A549 (cell line): ENCODE measurements at regions not wholly inside any gene's neighbourhood (a gene's known extent, or its start where the extent isn't known, plus 50 kb on each side); places are given as distances from the start of the nearest gene placed in this dataset.

Source experiments
- ATAC-seq, 2 experiments: fragments of 200-7000 bp in 1 of 2; fragments of >200 bp in 1 of 2; cut with Nextera tagmentation in 1 of 2; cut with Tn5 transposase in 1 of 2; 3 replicates each; pipeline versions ENCODE4 v1.8.0 to v1.9.1; 2018 to 2020; ENCODE audit warnings: mild to moderate bottlenecking in 1 of 2, moderate library complexity in 1 of 2
- CTCF ChIA-PET: fragments of 300-600 bp; sonication (Branson Sonifier 250); formaldehyde crosslinking; extraction: SDS; loops from one replicate; lab custom pipeline; 2021; ENCODE audit warnings: antibody characterized with exemption, inconsistent platforms; lab: Yijun Ruan, JAX
- POLR2A ChIA-PET: fragments of 350-600 bp; formaldehyde crosslinking; extraction: SDS; loops from one replicate; lab custom pipeline; 2021; ENCODE audit warnings: antibody characterized with exemption, inconsistent platforms; lab: Yijun Ruan, JAX
- DNase-seq, 2 experiments: peaks; one replicate each; pipeline versions ENCODE4 v3.0.0 to v3.0.0-alpha.2; 2011 to 2016; ENCODE audit warnings: low read depth in 1 of 2, low spot score in 1 of 2
- FAIRE-seq: peaks from 2 replicates; lab custom pipeline; 2011; peaks lifted over from hg19 to GRCh38; lab: Jason Lieb, UNC
- H3K27ac ChIP-seq, 2 experiments: fragments of >200 bp; sonication (Bioruptor Twin); formaldehyde crosslinking; 3 replicates each; pipeline ENCODE4 v1.5.1; 2016 to 2017
- H3K4me1 ChIP-seq: fragments of >200 bp; sonication (Bioruptor Twin); formaldehyde crosslinking; 3 replicates; pipeline ENCODE4 v1.6.1; 2016
- H3K4me2 ChIP-seq: fragments of >200 bp; sonication (Bioruptor Twin); formaldehyde crosslinking; 3 replicates; pipeline ENCODE4 v1.6.1; 2016
- H3K4me3 ChIP-seq: fragments of >200 bp; sonication (Bioruptor Twin); formaldehyde crosslinking; 3 replicates; pipeline ENCODE4 v1.5.1; 2016
- H3K9me3 ChIP-seq: fragments of >200 bp; sonication (Bioruptor Twin); formaldehyde crosslinking; 3 replicates; pipeline ENCODE4 v1.6.1; 2016
- ATOH8 ChIP-seq: fragments of 250-450 bp; sonication (Bioruptor Pico); IDR thresholded peaks from 2 replicates; pipeline ENCODE4 v1.5.0; 2020; ENCODE audit warnings: low read depth, mild to moderate bottlenecking, moderate library complexity
- BHLHE40 ChIP-seq: IDR thresholded peaks from 2 replicates; pipeline ENCODE4 v1.6.1; 2012; ENCODE audit warnings: low read depth, low read length, inconsistent platforms
- CEBPB ChIP-seq, 2 experiments: fragments of >200 bp in 1 of 2; sonication (Bioruptor Twin) in 1 of 2; formaldehyde crosslinking in 1 of 2; IDR thresholded peaks; 2 replicates each; pipeline ENCODE4 v1.6.1; 2012 to 2016
- EHMT2 ChIP-seq: fragments of 200-600 bp; sonication (generic); IDR thresholded peaks from 2 replicates; pipeline ENCODE4 v1.6.1; 2016; ENCODE audit warnings: antibody characterized with exemption, low read depth, mild to moderate bottlenecking, moderate library complexity
- EP300 ChIP-seq, 2 experiments: fragments of >200 bp; sonication (Bioruptor Twin); formaldehyde crosslinking; IDR thresholded peaks; 2 replicates in 1 of 2; 3 replicates in 1 of 2; pipeline ENCODE4 v1.6.1; 2016 to 2017
- FOSL2 ChIP-seq, 2 experiments: fragments of 450-650 bp in 1 of 2; fragments of >200 bp in 1 of 2; sonication (Bioruptor Twin) in 1 of 2; formaldehyde crosslinking; IDR thresholded peaks; 2 replicates each; pipeline versions ENCODE4 v1.5.0 to v1.6.1; 2016 to 2020; ENCODE audit warnings: mild to moderate bottlenecking in 1 of 2, moderate library complexity in 1 of 2
- HOXA7 ChIP-seq: fragments of 250-450 bp; sonication (Bioruptor Pico); IDR thresholded peaks from 2 replicates; pipeline ENCODE4 v1.5.0; 2020; ENCODE audit warnings: mild to moderate bottlenecking, moderate library complexity
- HOXB13 ChIP-seq: fragments of 250-450 bp; sonication (Bioruptor Pico); IDR thresholded peaks from 2 replicates; pipeline ENCODE4 v1.5.0; 2020; ENCODE audit warnings: low read depth, mild to moderate bottlenecking, moderate library complexity
- JUN ChIP-seq, 2 experiments: fragments of >200 bp; sonication (Bioruptor Twin); formaldehyde crosslinking; IDR thresholded peaks; 2 replicates in 1 of 2; 3 replicates in 1 of 2; pipeline ENCODE4 v1.6.1; 2016 to 2017
- JUNB ChIP-seq: fragments of >200 bp; sonication (Bioruptor Twin); formaldehyde crosslinking; IDR thresholded peaks from 2 replicates; pipeline ENCODE4 v1.6.1; 2016
- MAFK ChIP-seq: fragments of 450-650 bp; IDR thresholded peaks from 2 replicates; pipeline ENCODE4 v1.6.1; 2014; ENCODE audit not compliant: partially characterized antibody
- MYC ChIP-seq: IDR thresholded peaks from 2 replicates; pipeline ENCODE4 v1.6.1; 2012; ENCODE audit warnings: mild to moderate bottlenecking, inconsistent platforms, low read length, improper control_type of control experiment, borderline replicate concordance
- NPAS2 ChIP-seq: fragments of 250-450 bp; sonication (Bioruptor Pico); IDR thresholded peaks from 2 replicates; pipeline ENCODE4 v1.8.0; 2022; ENCODE audit warnings: mild to moderate bottlenecking, moderate library complexity, borderline replicate concordance
- POLR2AphosphoS2 ChIP-seq: conservative IDR thresholded peaks from 2 replicates; pipeline ENCODE4 v1.6.1; 2012; ENCODE audit warnings: low read length, improper control_type of control experiment, inconsistent platforms
- RCOR1 ChIP-seq: fragments of 150-350 bp; IDR thresholded peaks from 2 replicates; pipeline ENCODE4 v1.6.1; 2014; ENCODE audit warnings: antibody characterized with exemption, low read length, low read depth
- SREBF2 ChIP-seq: fragments of 450-650 bp; IDR thresholded peaks from 2 replicates; pipeline ENCODE4 v1.6.1; 2014; ENCODE audit warnings: mild to moderate bottlenecking, moderate library complexity
- TFCP2L1 ChIP-seq: fragments of 250-450 bp; sonication (Bioruptor Pico); IDR thresholded peaks from 2 replicates; pipeline ENCODE4 v1.5.0; 2021; ENCODE audit warnings: mild to moderate bottlenecking
- USF2 ChIP-seq: fragments of 450-650 bp; IDR thresholded peaks from 2 replicates; pipeline ENCODE4 v1.6.1; 2014; ENCODE audit warnings: antibody characterized with exemption
- WGBS: methylation state at CpG from one replicate; pipeline ENCODE4 v1.1.6; 2017; ENCODE audit errors: missing lambda C conversion rate; 5-methylcytosine and 5-hydroxymethylcytosine counted together
- TF ChIP-seq, protein P1 (sequence below): fragments of >200 bp; sonication (Bioruptor Twin); formaldehyde crosslinking; IDR thresholded peaks from 3 replicates; pipeline ENCODE4 v1.6.1; 2016

DNA sequence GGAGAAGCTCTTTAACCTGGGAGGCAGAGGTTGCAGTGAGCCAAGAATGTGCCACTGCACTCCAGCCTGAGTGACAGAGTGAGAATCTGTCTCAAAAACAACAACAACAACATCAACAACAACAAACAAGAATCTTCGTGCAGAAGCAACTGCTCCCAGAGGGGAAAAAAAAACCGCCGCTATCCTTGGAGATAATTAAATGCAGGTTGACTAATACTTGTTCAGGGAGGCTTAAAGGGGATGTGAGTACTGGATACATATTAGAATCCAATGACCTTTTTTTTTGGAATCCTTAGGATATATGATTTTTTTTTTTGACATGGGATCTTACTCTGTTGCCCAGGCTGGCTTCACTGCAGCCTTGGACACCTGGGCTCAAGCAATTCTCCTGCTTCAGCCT, 89.6 kb upstream of the FAM171A1 start:
- CTCF ChIA-PET: no interaction called here
- POLR2A ChIA-PET: no interaction called here
- ATAC-seq: no peak
- 88% methylated on average over 3 of the region's 3 CpGs for WGBS
- TF ChIP-seq MYC (no peak), HOXA7 (CRISPR knock-in tag) (no peak), TFCP2L1 (no peak), JUNB (no peak), CEBPB (IDR thresholded peaks at IDR 0.05) (no peak), SREBF2 (no peak), EP300 (IDR thresholded peaks at IDR 0.05) (no peak), BHLHE40 (no peak), ATOH8 (CRISPR knock-in tag) (no peak), FOSL2 (IDR thresholded peaks at IDR 0.05) (no peak), FOSL2 (CRISPR knock-in tag; IDR thresholded peaks at IDR 0.05) (no peak)
- TF ChIP-seq, protein P1, sequence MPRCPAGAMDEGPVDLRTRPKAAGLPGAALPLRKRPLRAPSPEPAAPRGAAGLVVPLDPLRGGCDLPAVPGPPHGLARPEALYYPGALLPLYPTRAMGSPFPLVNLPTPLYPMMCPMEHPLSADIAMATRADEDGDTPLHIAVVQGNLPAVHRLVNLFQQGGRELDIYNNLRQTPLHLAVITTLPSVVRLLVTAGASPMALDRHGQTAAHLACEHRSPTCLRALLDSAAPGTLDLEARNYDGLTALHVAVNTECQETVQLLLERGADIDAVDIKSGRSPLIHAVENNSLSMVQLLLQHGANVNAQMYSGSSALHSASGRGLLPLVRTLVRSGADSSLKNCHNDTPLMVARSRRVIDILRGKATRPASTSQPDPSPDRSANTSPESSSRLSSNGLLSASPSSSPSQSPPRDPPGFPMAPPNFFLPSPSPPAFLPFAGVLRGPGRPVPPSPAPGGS: no peak
- TF ChIP-seq, all 56 proteins: peak for 0
- H3K9me3 ChIP-seq: peaks cover 5% of the 10 kb centered on the region; the same call in 1 of the 3 replicates
- H3K4me3 ChIP-seq: no peak overlapping the region
- H3K27ac ChIP-seq: peak overlapping the region in 1 of 2 experiments; percentile 52; a peak in 2 of 6 replicates
- FAIRE-seq (no peak), DNase-seq (no peak)
- H3K4me1 ChIP-seq: 0 out of 3 replicates have a peak, but pooled peaks cover 8% of the 10 kb centered on the region
- H3K4me2 ChIP-seq: no peak overlapping the region

- no peak for ATAC-seq
- Histone ChIP-seq H3K4me3 (no peak overlapping the region), H3K9me3 (peaks cover 5% of the 10 kb centered on the region; the same call in 1 of the 3 replicates), H3K4me1 (0 out of 3 replicates have a peak, but pooled peaks cover 8% of the 10 kb centered on the region), H3K4me2 (no peak overlapping the region), H3K27ac (no peak overlapping the region)
- ChIA-PET CTCF (no interaction called here), POLR2A (no interaction called here)
- WGBS: 69% methylated on average over 1 of the region's 1 CpG
- no peak for FAIRE-seq
- DNase-seq: no peak
- no peak for TF ChIP-seq HOXB13 (CRISPR knock-in tag)
Observed at GRCh38 chr10:15459218-15459617, 88.1 kb upstream of the FAM171A1 start.

DNA sequence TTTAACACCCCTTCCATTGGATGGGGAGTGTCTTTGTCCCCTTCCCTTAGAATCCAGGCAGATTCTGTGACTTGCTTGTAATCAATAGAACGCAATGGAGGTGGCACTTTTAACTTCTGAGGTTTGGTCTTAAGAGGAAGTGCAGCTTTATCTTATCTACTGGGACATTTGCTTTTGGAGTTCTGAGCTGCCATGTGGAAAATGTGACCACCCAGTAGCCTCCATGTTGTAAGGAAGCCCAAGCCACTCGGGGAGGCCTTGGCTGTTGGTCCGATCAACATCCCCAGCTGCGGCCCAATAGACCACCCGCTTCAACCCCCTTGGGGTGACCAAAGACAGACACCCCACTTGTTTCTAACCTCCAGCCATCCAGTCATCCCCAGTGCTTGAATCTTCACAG, 86.3 kb upstream of the FAM171A1 start:
- Histone ChIP-seq H3K4me3 (no peak overlapping the region), H3K27ac (no peak overlapping the region), H3K4me1 (0 out of 3 replicates have a peak, but pooled peaks cover 8% of the 10 kb centered on the region)
- DNase-seq (no peak), ATAC-seq (no peak)
- TF ChIP-seq JUN (IDR thresholded peaks at IDR 0.05) (no peak), EHMT2 (no peak)
- TF ChIP-seq, all 56 proteins: peak for 0
- ChIA-PET POLR2A (interaction anchor here (0.7 kb wide), 1 partner anchor 289 kb away, joined by 3 read pairs; the partner anchor contains the start of gene NMT2), CTCF (no interaction called here)
- 0 out of 3 replicates have a peak, but pooled peaks cover 5% of the 10 kb centered on the region for H3K9me3 ChIP-seq
- no peak for FAIRE-seq
- H3K4me2 ChIP-seq: no peak overlapping the region
- 71% methylated on average over 5 of the region's 5 CpGs for WGBS

DNA sequence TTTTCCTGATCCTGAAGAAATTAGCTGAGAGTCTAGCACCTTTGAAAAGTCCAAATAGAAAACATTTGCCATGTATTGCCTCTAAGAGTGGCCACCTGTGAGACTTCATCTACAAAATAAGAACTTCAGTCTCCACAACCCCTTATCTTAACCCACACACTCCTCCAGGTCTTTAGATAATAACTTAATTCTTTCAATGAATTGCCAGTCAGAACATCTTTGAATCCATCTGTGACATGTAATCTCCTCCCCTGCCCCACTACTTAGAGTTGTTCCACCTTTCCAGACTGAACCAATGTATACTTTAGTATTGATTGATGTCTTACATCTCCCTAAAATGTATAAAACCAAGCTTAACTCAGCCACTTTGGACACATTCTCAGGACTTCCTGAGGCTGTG, 84.4 kb upstream of the FAM171A1 start:
- FAIRE-seq (no peak), DNase-seq (no peak), ATAC-seq (no peak)
- ChIA-PET CTCF (no interaction called here), POLR2A (no interaction called here)
- Histone ChIP-seq H3K27ac (no peak overlapping the region), H3K4me3 (no peak overlapping the region), H3K9me3 (0 out of 3 replicates have a peak, but pooled peaks cover 5% of the 10 kb centered on the region), H3K4me1 (no peaks in the 10 kb centered on the region), H3K4me2 (no peak overlapping the region)
- TF ChIP-seq USF2: no peak
- no peak for TF ChIP-seq NPAS2 (CRISPR knock-in tag)
- no peak for TF ChIP-seq RCOR1
- TF ChIP-seq MAFK: no peak
- no peak for TF ChIP-seq POLR2AphosphoS2
- TF ChIP-seq JUNB: no peak
